ENCODE measurements at regions not wholly inside any gene's neighbourhood (a gene's known extent, or its start where the extent isn't known, plus 50 kb on each side); places are given as distances from the start of the nearest gene placed in this dataset.

GRCh38 chr18:56256659-56257058 lies 381.7 kb downstream of the TXNL1 start:
- Histone ChIP-seq H2AFZ (ENCODE audit: low read depth, low read length) (no peak overlapping the region), H3K27me3 (ENCODE audit: insufficient read depth, low read length) (no peaks in the 10 kb centered on the region), H3K36me3 (ENCODE audit: insufficient read depth, low read length) (no peaks in the 10 kb centered on the region), H4K20me1 (ENCODE audit: insufficient read depth, low read length) (no peaks in the 10 kb centered on the region), H3K4me3 (ENCODE audit: insufficient read depth, low read depth, low read length) (no peak overlapping the region), H3K79me2 (ENCODE audit: insufficient read depth, low read length) (no peaks in the 10 kb centered on the region), H3K4me2 (ENCODE audit: low read length) (peak overlapping the region; percentile 38), H3K9ac (ENCODE audit: low read length) (no peak overlapping the region), H3K4me1 (ENCODE audit: insufficient read depth, low read length) (peaks cover 4% of the 10 kb centered on the region), H3K27ac (ENCODE audit: low read depth, low read length) (peak overlapping the region; percentile 9), H3K9me3 (ENCODE audit: insufficient read depth, low read depth, low read length) (no peaks in the 10 kb centered on the region)
- Mint-ChIP-seq H3K36me3 (ENCODE audit: low read depth, unreplicated experiment) (no peaks in the 10 kb centered on the region), H3K27me3 (ENCODE audit: low read depth, unreplicated experiment) (no peaks in the 10 kb centered on the region), H3K4me1 (ENCODE audit: low read depth, unreplicated experiment) (peaks cover 8% of the 10 kb centered on the region), H3K9me3 (ENCODE audit: unreplicated experiment) (no peaks in the 10 kb centered on the region), H3K4me3 (ENCODE audit: unreplicated experiment) (no peak overlapping the region), H3K27ac (ENCODE audit: unreplicated experiment) (no peak overlapping the region)
- DNase-seq (ENCODE audit: low read depth) (no peak), FAIRE-seq (no peak)
- TF ChIP-seq EZH2 (IDR thresholded peaks at IDR 0.05; ENCODE audit: insufficient read depth, low read length) (no peak), CTCF (IDR thresholded peaks at IDR 0.05; ENCODE audit: insufficient read depth, low read depth, low read length) (no peak)

GRCh38 chr18:56255381-56255780 lies 383.0 kb downstream of the TXNL1 start:
- H3K9me3 ChIP-seq (ENCODE audit: insufficient read depth, low read depth, low read length): no peaks in the 10 kb centered on the region
- Mint-ChIP-seq H3K27ac (ENCODE audit: unreplicated experiment) (no peak overlapping the region), H3K4me3 (ENCODE audit: unreplicated experiment) (no peak overlapping the region), H3K4me1 (ENCODE audit: low read depth, unreplicated experiment) (peaks cover 8% of the 10 kb centered on the region), H3K27me3 (ENCODE audit: low read depth, unreplicated experiment) (no peaks in the 10 kb centered on the region), H3K9me3 (ENCODE audit: unreplicated experiment) (no peaks in the 10 kb centered on the region), H3K36me3 (ENCODE audit: low read depth, unreplicated experiment) (no peaks in the 10 kb centered on the region)
- no peak overlapping the region for H3K4me3 ChIP-seq (ENCODE audit: insufficient read depth, low read depth, low read length)
- no peaks in the 10 kb centered on the region for H3K27me3 ChIP-seq (ENCODE audit: insufficient read depth, low read length)
- H3K9ac ChIP-seq (ENCODE audit: low read length): no peak overlapping the region
- FAIRE-seq: no peak
- peak; percentile 50 for DNase-seq (ENCODE audit: low read depth)
- no peaks in the 10 kb centered on the region for H3K79me2 ChIP-seq (ENCODE audit: insufficient read depth, low read length)
- TF ChIP-seq EZH2 (IDR thresholded peaks at IDR 0.05; ENCODE audit: insufficient read depth, low read length) (no peak), CTCF (IDR thresholded peaks at IDR 0.05; ENCODE audit: insufficient read depth, low read depth, low read length) (no peak)
- H2AFZ ChIP-seq (ENCODE audit: low read depth, low read length): no peak overlapping the region
- no peak overlapping the region for H3K27ac ChIP-seq (ENCODE audit: low read depth, low read length)
- no peaks in the 10 kb centered on the region for H4K20me1 ChIP-seq (ENCODE audit: insufficient read depth, low read length)
- H3K4me2 ChIP-seq (ENCODE audit: low read length): no peak overlapping the region
- H3K4me1 ChIP-seq (ENCODE audit: insufficient read depth, low read length): peaks cover 4% of the 10 kb centered on the region
- H3K36me3 ChIP-seq (ENCODE audit: insufficient read depth, low read length): no peaks in the 10 kb centered on the region

GRCh38 chr18:56252456-56252855 lies 385.9 kb downstream of the TXNL1 start:
- Histone ChIP-seq H3K4me1 (ENCODE audit: insufficient read depth, low read length) (peaks cover 4% of the 10 kb centered on the region), H3K4me2 (ENCODE audit: low read length) (no peak overlapping the region), H3K9ac (ENCODE audit: low read length) (no peak overlapping the region), H3K4me3 (ENCODE audit: insufficient read depth, low read depth, low read length) (no peak overlapping the region), H3K36me3 (ENCODE audit: insufficient read depth, low read length) (no peaks in the 10 kb centered on the region), H3K27me3 (ENCODE audit: insufficient read depth, low read length) (no peaks in the 10 kb centered on the region), H3K9me3 (ENCODE audit: insufficient read depth, low read depth, low read length) (no peaks in the 10 kb centered on the region), H2AFZ (ENCODE audit: low read depth, low read length) (no peak overlapping the region), H3K79me2 (ENCODE audit: insufficient read depth, low read length) (no peaks in the 10 kb centered on the region), H3K27ac (ENCODE audit: low read depth, low read length) (no peak overlapping the region), H4K20me1 (ENCODE audit: insufficient read depth, low read length) (no peaks in the 10 kb centered on the region)
- DNase-seq (ENCODE audit: low read depth) (no peak), FAIRE-seq (no peak)
- H3K27ac Mint-ChIP-seq (ENCODE audit: unreplicated experiment): no peak overlapping the region
- H3K36me3 Mint-ChIP-seq (ENCODE audit: low read depth, unreplicated experiment): no peaks in the 10 kb centered on the region
- TF ChIP-seq EZH2 (IDR thresholded peaks at IDR 0.05; ENCODE audit: insufficient read depth, low read length) (no peak), CTCF (IDR thresholded peaks at IDR 0.05; ENCODE audit: insufficient read depth, low read depth, low read length) (no peak)
- H3K9me3 Mint-ChIP-seq (ENCODE audit: unreplicated experiment): peaks cover 2% of the 10 kb centered on the region
- no peak overlapping the region for H3K4me3 Mint-ChIP-seq (ENCODE audit: unreplicated experiment)
- no peaks in the 10 kb centered on the region for H3K27me3 Mint-ChIP-seq (ENCODE audit: low read depth, unreplicated experiment)
- peaks cover 8% of the 10 kb centered on the region for H3K4me1 Mint-ChIP-seq (ENCODE audit: low read depth, unreplicated experiment)
